ENCODE measurements at regions not wholly inside any gene's neighbourhood (a gene's known extent, or its start where the extent isn't known, plus 50 kb on each side); places are given as distances from the start of the nearest gene placed in this dataset.

- TF ChIP-seq GATA2 (IDR thresholded peaks at IDR 0.05; ENCODE audit: low read depth, low read length) (no peak), GATA3 (IDR thresholded peaks at IDR 0.05; ENCODE audit: low read depth, low read length) (no peak)
These were observed 391.7 kb upstream of the SHH start for GRCh38 chr7:156203923-156204322.

All from SH-SY5Y (cell line).